GM21526 (cell line): ENCODE measurements at regions not wholly inside any gene's neighbourhood (a gene's known extent, or its start where the extent isn't known, plus 50 kb on each side); places are given as distances from the start of the nearest gene placed in this dataset.

ENCODE experiments used
- ATAC-seq: cut with Tn5 transposase; IDR thresholded peaks from one replicate; pipeline ENCODE4 v1.9.1; 2021; ENCODE audit warnings: moderate library complexity; ENCODE audit not compliant: unreplicated experiment, low FRiP score

- ATAC-seq = no peak
These were observed 186.2 kb upstream of the LYZL1 start for GRCh38 chr10:29102636-29103035.

DNA sequence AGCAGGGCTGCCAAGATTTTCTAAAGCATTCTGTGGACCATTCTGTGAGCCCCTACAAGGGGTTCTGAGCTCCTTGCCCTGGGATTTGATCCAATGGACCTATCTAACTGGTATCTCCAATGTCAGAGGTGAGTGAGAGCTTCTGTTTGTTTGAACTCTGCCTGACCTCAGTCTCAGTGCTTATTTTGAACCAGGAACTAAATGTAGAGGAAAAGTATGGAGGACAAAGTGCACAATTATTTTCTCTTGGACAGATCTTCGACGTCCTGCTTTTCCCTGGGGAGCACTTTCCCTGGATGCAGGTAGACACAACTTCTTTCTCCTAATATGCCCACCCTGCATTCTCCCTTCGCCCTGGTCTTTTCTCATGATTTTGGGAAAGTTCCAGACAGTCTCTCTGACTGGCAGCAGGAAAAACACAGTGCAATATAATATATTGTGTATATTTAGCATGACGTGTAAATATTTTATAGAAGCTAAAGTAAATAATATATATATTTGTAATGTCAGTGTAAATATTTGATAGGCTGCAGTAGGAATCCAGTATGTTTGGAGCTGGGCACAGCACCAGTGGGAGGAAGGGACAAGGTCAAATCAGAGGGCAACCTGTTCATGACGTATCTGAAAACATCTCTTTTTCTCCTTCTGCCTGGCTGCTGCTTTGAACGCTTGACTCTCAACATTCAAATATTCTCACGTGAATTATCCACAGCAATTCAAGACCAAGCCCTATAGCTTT is 184.0 kb upstream of the LYZL1 start:
- no peak for ATAC-seq

GRCh38 chr10:29105516-29106215 is 183.2 kb upstream of the LYZL1 start:
- ATAC-seq = no peak

- no peak for ATAC-seq
These were observed 182.6 kb upstream of the LYZL1 start for GRCh38 chr10:29106287-29106686.

DNA sequence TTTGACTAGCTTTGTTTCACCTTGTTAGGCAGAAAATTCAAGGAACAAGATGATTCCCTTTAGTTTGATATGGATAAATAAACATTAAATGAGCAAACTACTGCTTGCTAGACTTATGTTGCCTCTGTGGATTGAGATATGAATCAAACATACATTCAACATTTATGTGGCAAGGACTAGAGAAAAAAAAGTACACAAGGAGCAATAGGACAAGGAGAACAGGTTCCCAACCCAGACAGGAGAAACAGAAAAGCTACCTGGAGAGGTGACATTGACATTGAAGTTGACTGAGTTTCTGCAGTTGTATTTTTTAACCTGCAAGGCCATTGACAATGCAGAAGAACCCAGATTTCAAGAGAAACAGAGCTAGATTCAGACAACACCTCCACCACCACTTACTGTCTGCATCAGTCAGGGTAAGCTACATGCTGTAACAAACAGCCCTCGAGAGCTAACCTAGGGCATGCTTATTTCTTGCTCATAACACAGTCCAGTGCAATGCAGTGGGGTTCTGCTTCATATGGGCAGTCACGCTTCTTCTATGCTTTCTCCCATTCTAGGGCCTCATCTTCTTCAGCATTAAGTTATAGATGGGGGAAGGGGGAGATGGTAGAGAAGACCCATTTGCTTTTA is 180.9 kb upstream of the LYZL1 start:
- ATAC-seq = no peak

GRCh38 chr10:29109707-29110571 is 178.9 kb upstream of the LYZL1 start:
- no peak for ATAC-seq

GRCh38 chr10:29112827-29113615 is 175.8 kb upstream of the LYZL1 start:
- ATAC-seq = no peak

DNA sequence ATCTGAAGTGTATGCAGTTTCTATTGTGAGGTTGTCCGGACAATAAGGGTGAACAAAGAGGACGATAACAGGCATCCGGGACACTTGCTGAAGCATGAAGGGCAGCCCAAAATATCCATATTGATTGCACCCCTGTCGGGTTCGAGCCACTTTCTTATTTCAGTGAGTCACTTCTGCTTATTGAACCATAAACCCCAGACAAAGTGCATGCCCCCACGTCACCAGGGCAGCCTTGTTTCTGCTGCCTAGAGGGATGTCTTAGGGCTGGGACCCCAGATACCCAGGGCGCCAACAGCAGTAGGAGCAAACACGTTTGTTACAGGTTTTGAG is 175.3 kb upstream of the LYZL1 start:
- no peak for ATAC-seq

- ATAC-seq = no peak
These were observed 174.7 kb upstream of the LYZL1 start for GRCh38 chr10:29114141-29114540.

DNA sequence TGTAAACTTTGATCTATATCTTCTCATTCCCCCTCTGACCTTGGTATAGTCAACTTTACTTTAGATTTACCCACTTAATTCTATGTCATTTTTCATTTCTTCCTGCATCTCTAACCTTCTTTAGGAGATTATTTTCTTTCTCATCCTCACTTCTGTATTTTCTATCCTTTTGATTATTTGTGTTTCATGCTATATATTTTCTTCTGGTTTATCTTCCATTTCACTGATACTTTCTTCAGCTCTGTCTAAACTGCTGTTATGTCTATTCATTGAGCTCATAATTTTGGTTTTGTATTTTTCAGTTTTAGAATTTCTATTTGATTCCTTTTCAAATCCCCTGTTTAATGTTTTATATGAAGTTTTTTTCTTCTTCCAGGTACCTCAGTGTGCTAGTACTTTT is 171.1 kb upstream of the LYZL1 start:
- ATAC-seq = no peak

GRCh38 chr10:29119374-29119773 is 169.5 kb upstream of the LYZL1 start:
- no peak for ATAC-seq

GRCh38 chr10:29120216-29120615 is 168.7 kb upstream of the LYZL1 start:
- no peak for ATAC-seq

DNA sequence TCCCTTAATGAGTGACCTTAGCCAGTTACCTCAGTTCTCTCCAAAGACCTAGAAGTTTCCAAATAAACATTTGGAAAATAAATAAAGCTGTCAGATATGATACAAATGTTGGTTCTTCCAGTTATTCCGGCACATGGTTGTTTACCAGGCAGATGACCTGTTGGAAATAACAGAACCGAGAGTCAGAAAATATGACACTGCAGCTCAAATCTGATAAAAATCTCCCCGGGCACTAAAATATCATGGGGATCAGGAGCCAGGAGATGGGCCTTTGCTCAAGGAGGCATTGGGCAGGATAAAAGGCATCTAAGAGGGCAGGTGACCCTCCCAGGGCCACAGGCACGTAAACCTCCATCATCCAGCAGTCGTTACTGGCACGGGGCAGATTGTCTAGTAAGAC is 164.0 kb upstream of the LYZL1 start:
- no peak for ATAC-seq

DNA sequence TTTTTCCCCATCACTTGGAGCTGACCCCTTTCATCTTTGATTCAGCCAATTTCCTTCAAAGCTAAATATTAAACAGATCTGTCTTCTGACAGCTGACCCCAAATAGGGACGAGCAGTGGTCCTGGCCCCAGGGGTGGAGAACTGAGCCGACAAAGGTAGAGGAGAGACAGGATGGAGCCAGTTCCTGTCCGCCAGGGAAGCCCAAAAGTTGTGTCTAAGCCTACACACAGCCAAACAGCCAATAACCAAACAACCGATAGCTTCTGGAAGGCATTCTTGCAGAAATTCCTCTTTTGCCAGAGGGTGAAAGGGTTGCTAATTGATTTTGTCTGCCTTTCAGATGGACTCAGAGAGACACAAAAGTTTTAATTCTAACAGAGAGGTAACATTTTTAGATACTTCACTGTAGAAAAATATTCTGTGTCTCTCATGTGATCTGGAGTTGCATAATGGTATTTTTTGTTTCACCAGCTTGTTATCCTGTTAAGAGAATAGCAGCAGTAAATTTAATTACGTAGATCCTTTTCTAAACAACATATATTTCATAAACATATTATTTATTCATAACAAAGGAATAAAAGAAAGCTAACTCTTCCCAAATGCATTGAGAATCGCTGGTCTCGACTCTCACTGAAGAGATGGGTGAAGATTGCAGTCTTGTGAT is 161.7 kb upstream of the LYZL1 start:
- ATAC-seq = no peak

DNA sequence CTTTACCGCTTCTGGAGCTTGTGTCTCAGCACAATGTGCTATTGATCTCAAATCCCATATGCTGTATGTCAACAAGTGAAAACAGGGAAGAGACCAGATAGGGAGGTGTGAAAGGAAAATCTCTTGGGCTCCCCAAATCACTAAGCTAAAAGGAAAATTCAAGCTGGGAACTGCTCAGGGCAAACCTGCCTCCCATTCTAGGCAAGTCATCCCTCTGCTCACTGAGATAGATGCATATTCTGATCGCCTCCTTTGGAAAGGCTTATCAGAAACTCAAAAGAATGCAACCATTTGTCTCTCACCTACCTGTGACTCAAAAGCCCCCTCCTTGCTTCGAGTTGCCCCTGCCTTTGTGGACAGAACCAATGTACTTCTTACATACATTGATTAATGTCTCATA is 161.1 kb upstream of the LYZL1 start:
- ATAC-seq = no peak

DNA sequence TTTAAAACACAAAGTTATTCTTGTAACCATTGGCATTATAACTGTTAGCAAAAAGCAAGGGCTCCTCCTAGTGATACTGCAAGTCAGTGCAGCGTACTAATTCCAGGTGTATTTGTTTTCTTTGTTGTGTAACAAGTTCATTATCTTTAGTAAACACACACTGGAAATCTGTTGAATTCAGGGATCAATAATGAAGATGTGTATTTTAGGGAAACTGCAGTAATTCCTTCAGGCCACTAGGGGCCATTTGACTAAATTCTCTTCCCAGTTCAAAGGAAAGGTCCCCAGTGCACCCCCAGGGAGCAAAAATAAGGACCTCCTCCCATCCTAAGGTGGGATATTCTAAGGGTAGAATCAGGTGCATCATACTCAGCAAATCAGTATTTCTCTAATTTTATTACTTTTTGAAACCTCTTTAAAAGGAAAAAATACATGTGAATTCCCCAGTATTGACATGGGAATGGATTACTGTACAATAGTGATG is 158.6 kb upstream of the LYZL1 start:
- no peak for ATAC-seq

DNA sequence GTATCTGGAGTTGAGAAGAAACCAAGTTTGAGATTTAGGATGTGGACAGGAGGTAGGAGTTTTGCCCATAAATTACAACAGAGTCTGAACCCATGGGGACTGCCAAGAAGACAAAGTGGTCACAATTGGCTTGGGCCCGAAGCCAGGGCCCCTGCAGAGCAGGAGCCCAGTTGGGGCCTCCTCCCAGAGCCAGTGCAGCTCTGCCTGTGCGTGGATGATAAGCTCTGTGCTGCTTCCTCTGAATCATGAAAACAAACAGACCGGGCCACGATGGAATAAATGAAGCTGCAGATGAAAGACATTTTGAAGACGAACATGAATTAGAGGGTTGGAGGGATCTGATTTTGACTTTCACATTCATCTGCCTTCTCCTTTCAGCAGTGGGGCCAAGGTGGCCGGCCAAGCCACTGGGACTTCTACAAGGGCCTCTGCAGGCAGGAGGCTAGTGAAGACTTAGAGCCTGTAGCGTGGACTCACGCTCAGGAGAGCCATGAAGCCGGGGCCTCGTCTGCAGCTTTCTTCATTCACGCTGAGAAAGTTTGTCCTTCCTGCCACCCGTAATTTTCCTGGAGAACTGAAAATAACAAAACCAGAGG is 156.8 kb upstream of the LYZL1 start:
- ATAC-seq = no peak

- no peak for ATAC-seq
These were observed 156.2 kb upstream of the LYZL1 start for GRCh38 chr10:29132551-29133111.

GRCh38 chr10:29135337-29135736 is 153.5 kb upstream of the LYZL1 start:
- no peak for ATAC-seq
